ENCODE measurements at regions not wholly inside any gene's neighbourhood (a gene's known extent, or its start where the extent isn't known, plus 50 kb on each side); places are given as distances from the start of the nearest gene placed in this dataset.

- TF ChIP-seq POLR2A (IDR thresholded peaks at IDR 0.05; ENCODE audit: low read depth, low read length) (no peak), JUN (IDR thresholded peaks at IDR 0.05; ENCODE audit: borderline replicate concordance, insufficient read depth, insufficient read length, low read depth) (no peak), FOS (IDR thresholded peaks at IDR 0.05; ENCODE audit: borderline replicate concordance, insufficient read depth, low read length) (no peak), MAX (IDR thresholded peaks at IDR 0.05; ENCODE audit: insufficient read depth, insufficient read length) (no peak), GATA2 (IDR thresholded peaks at IDR 0.05; ENCODE audit: insufficient read depth, insufficient read length, low read depth, low read length) (no peak), CTCF (IDR thresholded peaks at IDR 0.05; ENCODE audit: extremely low read depth in 1 of 2, insufficient read depth in 1 of 2, low read depth in 1 of 2, low read length in 2 of 2) (no peak), EZH2 (IDR thresholded peaks at IDR 0.05; ENCODE audit: borderline replicate concordance, low read depth, low read length, severe bottlenecking) (no peak), MYC (IDR thresholded peaks at IDR 0.05; ENCODE audit: low read depth, low read length) (no peak), POLR2AphosphoS5 (IDR thresholded peaks at IDR 0.05; ENCODE audit: insufficient read depth, low read depth, low read length) (no peak)
- Histone ChIP-seq H3K9ac (replicated peaks; ENCODE audit: extremely low read depth, insufficient read depth, low read length) (no peak overlapping the region), H3K4me2 (ENCODE audit: insufficient read depth, low read length) (no peak overlapping the region), H3K36me3 (ENCODE audit: control insufficient read depth in 2 of 2, extremely low read depth in 1 of 2, insufficient read depth in 2 of 2, low read length in 2 of 2) (no peaks in the 10 kb centered on the region), H2AFZ (ENCODE audit: low read depth, low read length) (no peak overlapping the region), H3K4me1 (ENCODE audit: control insufficient read depth, extremely low read depth, insufficient read depth, low read length) (no peaks in the 10 kb centered on the region), H3K27me3 (ENCODE audit: control insufficient read depth in 2 of 2, insufficient read depth in 2 of 2, low read length in 2 of 2) (no peaks in the 10 kb centered on the region), H4K20me1 (replicated peaks; ENCODE audit: control insufficient read depth, extremely low read depth, insufficient read depth, low read length) (no peaks in the 10 kb centered on the region), H3K9me3 (replicated peaks; ENCODE audit: control insufficient read depth, insufficient read depth, low read length) (no peaks in the 10 kb centered on the region), H3K79me2 (ENCODE audit: control insufficient read depth, insufficient read depth, low read length) (no peaks in the 10 kb centered on the region), H3K4me3 (replicated peaks in 1 of 3; ENCODE audit: insufficient read depth in 1 of 3, low read depth in 1 of 3, low read length in 3 of 3) (no peak overlapping the region), H3K27ac (ENCODE audit: insufficient read depth, low read depth, low read length) (no peak overlapping the region), H3K9me1 (replicated peaks; ENCODE audit: control insufficient read depth, extremely low read depth, insufficient read depth, low read length) (no peaks in the 10 kb centered on the region)
- no TSS peak for BruUV-seq (replicated peaks)
- FAIRE-seq (no peak), DNase-seq (ENCODE audit: low read depth, low spot score) (no peak)
- dilution Hi-C loops (cut with MboI; ENCODE audit: extremely low pct_ligation_motif_present, low sequenced_read_pairs) (no loop called here), intact Hi-C loops (cut with micrococcal nuclease) (no loop called here)
- ChIA-PET CTCF (no interaction called here), POLR2A (no interaction called here)
These were observed 262.6 kb upstream of the NAALADL2 start for GRCh38 chr3:174596447-174596982.

Measured in endothelial cell of umbilical vein (primary cell).